Ishikawa (cell line): ENCODE measurements at regions not wholly inside any gene's neighbourhood (a gene's known extent, or its start where the extent isn't known, plus 50 kb on each side); places are given as distances from the start of the nearest gene placed in this dataset.

ENCODE experiments used
- CEBPB ChIP-seq: IDR thresholded peaks from 2 replicates; pipeline ENCODE4 v1.6.1; 2012
- CREB1 ChIP-seq: IDR thresholded peaks from 2 replicates; pipeline ENCODE4 v1.6.1; 2012; ENCODE audit warnings: low read depth
- EGR1 ChIP-seq: IDR thresholded peaks from 2 replicates; pipeline ENCODE4 v1.6.1; 2012
- EP300 ChIP-seq: IDR thresholded peaks from 2 replicates; pipeline ENCODE4 v1.6.1; 2012; ENCODE audit warnings: borderline replicate concordance
- FOXM1 ChIP-seq: IDR thresholded peaks from 2 replicates; pipeline ENCODE4 v1.6.1; 2012; ENCODE audit warnings: low read depth, borderline replicate concordance
- NFIC ChIP-seq: IDR thresholded peaks from 2 replicates; pipeline ENCODE4 v1.6.1; 2012
- RAD21 ChIP-seq: IDR thresholded peaks from 2 replicates; pipeline ENCODE4 v1.6.1; 2012; ENCODE audit warnings: low read depth
- TAF1 ChIP-seq: IDR thresholded peaks from 2 replicates; pipeline ENCODE4 v1.6.1; 2012; ENCODE audit warnings: low read depth, mild to moderate bottlenecking
- TCF12 ChIP-seq: IDR thresholded peaks from 2 replicates; pipeline ENCODE4 v1.6.1; 2012; ENCODE audit warnings: low read depth
- TEAD4 ChIP-seq: IDR thresholded peaks from 2 replicates; pipeline ENCODE4 v1.6.1; 2012
- YY1 ChIP-seq: IDR thresholded peaks from 2 replicates; pipeline ENCODE4 v1.6.1; 2012; ENCODE audit warnings: low read depth
- ZBTB7A ChIP-seq: IDR thresholded peaks from 2 replicates; pipeline ENCODE4 v1.6.1; 2012; ENCODE audit warnings: low read depth
- TF ChIP-seq, protein P1 (sequence below): IDR thresholded peaks from 2 replicates; pipeline ENCODE4 v1.6.1; 2012; ENCODE audit warnings: low read depth, mild to moderate bottlenecking
- TF ChIP-seq, protein P2 (sequence below): IDR thresholded peaks from 2 replicates; pipeline ENCODE4 v1.6.1; 2012
- TF ChIP-seq, protein P3 (sequence below): IDR thresholded peaks from 2 replicates; pipeline ENCODE4 v1.6.1; 2012

DNA sequence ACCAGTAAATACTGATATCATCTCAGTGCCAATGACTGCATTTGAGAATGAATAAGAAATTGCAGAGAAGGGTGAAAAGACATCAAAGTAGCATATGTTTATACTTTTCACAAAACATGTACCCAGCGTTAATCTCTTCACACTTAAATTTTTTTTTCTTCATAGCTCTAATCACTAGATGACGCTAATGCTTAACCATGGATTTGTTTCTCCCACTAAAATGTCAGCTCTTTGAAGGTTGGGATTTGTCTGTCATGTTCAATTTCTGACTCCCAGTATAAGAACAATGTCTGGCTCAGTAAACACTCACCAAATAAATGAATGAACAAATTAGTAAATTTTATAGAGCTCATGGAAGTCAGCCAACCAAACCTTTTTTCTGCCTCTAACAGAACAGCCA lies 78.3 kb upstream of the LMCD1 start:
- TF ChIP-seq NFIC (no peak), YY1 (no peak), CEBPB (no peak), RAD21 (0 out of 2 replicates have a peak, but pooled peaks have one; percentile 5), EGR1 (no peak)

DNA sequence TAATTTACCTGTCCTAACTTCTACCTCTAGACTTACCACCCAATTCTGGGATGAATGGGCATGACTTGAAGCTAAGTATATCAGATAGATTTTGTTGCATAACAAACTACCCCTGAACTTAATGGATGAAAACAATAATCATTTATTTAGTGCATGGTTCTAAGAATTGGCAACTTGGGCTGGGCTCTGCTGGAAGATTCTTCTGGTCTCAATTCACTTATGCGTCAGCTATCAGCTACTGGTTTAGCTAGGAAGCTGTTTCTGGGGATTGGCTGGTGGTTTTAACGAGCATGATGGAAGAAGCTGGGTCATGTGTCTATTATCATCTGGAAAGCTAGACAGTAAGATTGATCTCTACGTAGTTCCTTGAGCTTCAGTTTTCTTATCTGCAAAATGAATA lies 77.3 kb upstream of the LMCD1 start:
- no peak for TF ChIP-seq YY1
- TF ChIP-seq NFIC, result no peak
- TF ChIP-seq, protein P1, sequence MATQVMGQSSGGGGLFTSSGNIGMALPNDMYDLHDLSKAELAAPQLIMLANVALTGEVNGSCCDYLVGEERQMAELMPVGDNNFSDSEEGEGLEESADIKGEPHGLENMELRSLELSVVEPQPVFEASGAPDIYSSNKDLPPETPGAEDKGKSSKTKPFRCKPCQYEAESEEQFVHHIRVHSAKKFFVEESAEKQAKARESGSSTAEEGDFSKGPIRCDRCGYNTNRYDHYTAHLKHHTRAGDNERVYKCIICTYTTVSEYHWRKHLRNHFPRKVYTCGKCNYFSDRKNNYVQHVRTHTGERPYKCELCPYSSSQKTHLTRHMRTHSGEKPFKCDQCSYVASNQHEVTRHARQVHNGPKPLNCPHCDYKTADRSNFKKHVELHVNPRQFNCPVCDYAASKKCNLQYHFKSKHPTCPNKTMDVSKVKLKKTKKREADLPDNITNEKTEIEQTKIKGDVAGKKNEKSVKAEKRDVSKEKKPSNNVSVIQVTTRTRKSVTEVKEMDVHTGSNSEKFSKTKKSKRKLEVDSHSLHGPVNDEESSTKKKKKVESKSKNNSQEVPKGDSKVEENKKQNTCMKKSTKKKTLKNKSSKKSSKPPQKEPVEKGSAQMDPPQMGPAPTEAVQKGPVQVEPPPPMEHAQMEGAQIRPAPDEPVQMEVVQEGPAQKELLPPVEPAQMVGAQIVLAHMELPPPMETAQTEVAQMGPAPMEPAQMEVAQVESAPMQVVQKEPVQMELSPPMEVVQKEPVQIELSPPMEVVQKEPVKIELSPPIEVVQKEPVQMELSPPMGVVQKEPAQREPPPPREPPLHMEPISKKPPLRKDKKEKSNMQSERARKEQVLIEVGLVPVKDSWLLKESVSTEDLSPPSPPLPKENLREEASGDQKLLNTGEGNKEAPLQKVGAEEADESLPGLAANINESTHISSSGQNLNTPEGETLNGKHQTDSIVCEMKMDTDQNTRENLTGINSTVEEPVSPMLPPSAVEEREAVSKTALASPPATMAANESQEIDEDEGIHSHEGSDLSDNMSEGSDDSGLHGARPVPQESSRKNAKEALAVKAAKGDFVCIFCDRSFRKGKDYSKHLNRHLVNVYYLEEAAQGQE, result no peak
- no peak for TF ChIP-seq TEAD4
- no peak for TF ChIP-seq CEBPB
- no peak for TF ChIP-seq EP300
- TF ChIP-seq CREB1, result no peak
- TF ChIP-seq ZBTB7A, result no peak
- no peak for TF ChIP-seq RAD21
- no peak for TF ChIP-seq TAF1
- no peak for TF ChIP-seq EGR1
- TF ChIP-seq, protein P2, sequence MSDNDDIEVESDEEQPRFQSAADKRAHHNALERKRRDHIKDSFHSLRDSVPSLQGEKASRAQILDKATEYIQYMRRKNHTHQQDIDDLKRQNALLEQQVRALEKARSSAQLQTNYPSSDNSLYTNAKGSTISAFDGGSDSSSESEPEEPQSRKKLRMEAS, result no peak
- TF ChIP-seq FOXM1, result no peak
- TF ChIP-seq TCF12, result no peak
- TF ChIP-seq, protein P3, sequence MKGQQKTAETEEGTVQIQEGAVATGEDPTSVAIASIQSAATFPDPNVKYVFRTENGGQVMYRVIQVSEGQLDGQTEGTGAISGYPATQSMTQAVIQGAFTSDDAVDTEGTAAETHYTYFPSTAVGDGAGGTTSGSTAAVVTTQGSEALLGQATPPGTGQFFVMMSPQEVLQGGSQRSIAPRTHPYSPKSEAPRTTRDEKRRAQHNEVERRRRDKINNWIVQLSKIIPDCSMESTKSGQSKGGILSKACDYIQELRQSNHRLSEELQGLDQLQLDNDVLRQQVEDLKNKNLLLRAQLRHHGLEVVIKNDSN, result no peak

DNA sequence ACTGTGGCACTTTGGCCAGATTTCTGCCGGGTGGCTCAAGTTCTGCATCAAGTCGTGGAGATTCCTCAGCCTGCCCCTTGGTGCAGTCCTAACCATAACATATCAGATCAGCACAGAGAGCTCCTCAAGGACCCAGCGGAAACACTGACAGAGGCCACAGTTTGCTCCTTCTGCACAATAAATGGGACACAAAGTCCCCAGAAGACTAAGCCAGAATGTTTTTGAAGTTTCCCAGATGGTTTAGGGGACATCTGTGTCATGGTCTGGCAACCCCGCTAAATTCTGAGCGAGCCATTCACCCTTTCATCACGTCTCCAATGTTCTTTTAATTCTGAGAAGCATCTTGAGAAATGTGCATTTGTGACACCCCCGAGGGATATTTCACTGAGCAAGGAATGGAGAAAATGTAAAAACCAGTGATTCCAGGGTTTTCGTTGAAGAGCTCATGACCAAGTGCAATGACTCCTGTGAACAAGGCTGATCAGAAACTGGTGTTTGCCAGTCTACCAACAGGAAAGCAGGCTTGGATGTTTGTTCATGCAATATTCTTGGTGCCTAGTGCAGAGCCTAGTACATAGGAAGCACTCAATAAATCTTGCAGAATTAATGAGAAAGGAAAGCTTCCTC lies 64.8 kb upstream of the LMCD1 start:
- TF ChIP-seq CEBPB, result no peak
- no peak for TF ChIP-seq FOXM1
- no peak for TF ChIP-seq YY1
- TF ChIP-seq RAD21, result no peak
- TF ChIP-seq, protein P2, result no peak
- TF ChIP-seq, protein P1, result no peak
- TF ChIP-seq NFIC, result no peak
- TF ChIP-seq TCF12, result no peak
- no peak for TF ChIP-seq ZBTB7A
- no peak for TF ChIP-seq CREB1
- TF ChIP-seq TEAD4, result no peak
- TF ChIP-seq TAF1, result no peak
- no peak for TF ChIP-seq EGR1
- TF ChIP-seq EP300, result no peak

DNA sequence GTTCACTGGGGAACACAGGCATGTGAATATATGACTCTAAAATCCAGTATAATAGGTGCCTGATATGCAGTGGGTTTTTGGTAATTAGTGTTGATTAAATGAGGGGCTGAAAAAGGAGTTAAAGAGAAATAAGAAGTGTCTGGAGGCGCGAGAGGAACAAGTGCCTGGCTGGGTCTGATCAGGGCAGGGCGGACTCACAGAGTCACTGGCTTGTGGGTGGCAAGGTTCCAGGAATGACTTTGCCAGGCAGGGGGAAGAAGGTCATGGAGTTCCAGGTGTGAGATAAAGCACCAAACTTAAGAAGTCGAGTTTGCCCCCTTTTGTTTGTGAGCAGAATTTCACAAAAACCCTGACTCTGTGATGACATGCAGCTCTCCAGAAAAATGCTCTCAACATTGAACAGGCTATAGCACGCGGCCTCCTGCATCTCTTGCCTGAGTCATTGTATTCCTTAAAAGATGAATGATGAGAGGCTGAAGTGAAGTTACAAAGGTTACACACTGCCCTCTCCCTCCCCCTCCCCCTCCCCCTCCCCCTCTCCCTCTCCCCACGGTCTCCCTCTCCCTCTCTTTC lies 63.0 kb upstream of the LMCD1 start:
- TF ChIP-seq, protein P2, result no peak

DNA sequence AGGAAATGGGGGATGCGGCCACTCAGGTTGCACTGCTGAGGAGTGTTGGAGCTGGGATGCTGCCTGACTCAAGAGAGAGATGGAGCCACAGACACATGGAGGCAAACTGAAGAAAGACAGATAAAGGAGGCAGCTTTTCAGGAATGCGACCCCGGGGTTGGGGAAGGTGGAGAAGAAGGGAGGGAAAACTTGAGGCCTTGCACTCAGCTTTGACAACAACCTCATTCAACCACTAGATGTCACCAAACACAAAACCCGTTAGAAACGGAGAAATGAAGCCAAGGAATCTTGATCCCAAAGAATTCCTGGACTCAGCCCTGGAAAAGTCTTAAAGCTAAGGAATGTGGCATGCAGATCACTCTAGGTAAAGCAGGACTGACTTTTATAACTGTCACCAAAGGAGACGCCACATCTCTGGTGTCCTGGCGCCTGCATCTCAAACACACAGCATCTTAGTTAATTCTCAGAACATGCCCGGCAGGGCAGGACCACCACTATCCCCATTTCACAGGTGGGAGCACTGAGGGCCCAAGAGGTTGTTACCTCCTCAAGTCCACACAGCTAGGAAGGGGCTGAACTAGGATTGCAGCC lies 59.6 kb upstream of the LMCD1 start:
- TF ChIP-seq NFIC (no peak), ZBTB7A (no peak), CREB1 (no peak), RAD21 (peak; percentile 84)

DNA sequence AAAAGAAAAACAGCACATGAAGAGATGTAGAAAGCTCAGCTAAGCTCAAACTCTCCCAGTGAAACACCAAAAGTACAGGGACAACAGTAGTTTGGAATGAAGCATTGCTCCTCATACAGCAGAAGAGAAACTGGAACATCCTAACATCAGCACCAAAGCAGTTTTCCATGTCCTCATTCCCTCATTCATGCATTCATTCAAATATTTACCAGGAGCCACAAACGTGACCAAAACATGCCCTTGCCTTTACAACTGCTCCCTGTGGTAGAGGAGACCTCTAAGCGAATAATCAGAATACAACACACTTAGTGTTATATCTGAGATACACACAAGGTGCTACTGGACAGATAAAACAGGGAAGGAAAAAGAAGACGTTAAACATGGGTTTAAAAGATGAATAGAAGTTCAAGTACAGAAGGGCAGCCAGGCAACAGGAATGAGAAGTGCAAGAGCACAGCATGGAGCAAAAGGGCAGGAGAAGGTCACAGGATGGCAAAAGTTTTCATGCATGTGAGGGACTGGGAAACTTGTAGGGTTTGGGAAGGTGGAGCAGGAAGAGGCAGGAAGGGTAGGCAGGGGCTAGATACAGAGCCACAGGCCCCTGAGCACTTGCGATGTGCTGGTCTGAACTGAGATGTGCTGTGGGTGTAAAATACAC lies 58.5 kb upstream of the LMCD1 start:
- TF ChIP-seq CREB1 (no peak), YY1 (no peak), EGR1 (no peak), TEAD4 (no peak), ZBTB7A (no peak), TAF1 (no peak), NFIC (no peak), TCF12 (no peak), RAD21 (no peak), EP300 (no peak), FOXM1 (no peak), CEBPB (no peak)
- TF ChIP-seq, protein P2, result no peak
